Head of caudate nucleus (tissue), 42 donors: ENCODE measurements at regions not wholly inside any gene's neighbourhood (a gene's known extent, or its start where the extent isn't known, plus 50 kb on each side); places are given as distances from the start of the nearest gene placed in this dataset.
"Not testable (repeated sequence)": the region's sequence is repeated elsewhere in the genome, so short reads cannot be mapped to it uniquely, and the experiment has no call there.

Experiments
- DNase-seq, 42 donors: peaks; one replicate each; pipeline versions ENCODE4 v3.0.0 to v3.0.0-alpha.2; 2020 to 2021; ENCODE audit warnings: mixed read lengths in 7 of 42
- intact Hi-C: fragments of 100-400 bp; cut with DNase I; formaldehyde crosslinking; loops from one replicate; pipeline ENCODE4 v1.15.0; 2022

DNA sequence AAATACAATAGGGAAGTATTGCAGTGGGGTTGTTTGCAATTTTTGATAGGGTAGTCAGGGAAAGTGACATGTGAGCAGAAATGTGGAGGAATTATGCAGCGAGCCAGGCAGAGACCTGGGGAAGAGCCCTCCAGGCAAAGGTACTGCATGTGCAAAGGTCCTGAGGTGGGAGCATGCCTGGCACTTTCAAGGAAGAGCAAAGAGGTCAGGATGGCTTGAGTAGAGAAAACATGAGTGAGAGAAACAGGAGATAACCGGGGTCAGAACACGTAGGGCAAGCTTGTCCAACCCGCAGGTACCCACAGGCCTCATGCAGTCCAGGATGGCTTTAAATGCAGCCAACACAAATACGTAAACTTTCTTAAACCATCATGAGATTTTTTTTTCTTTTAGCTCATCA lies 71.0 kb downstream of the COQ2 start:
- DNase-seq: no peak
- intact Hi-C loops: no loop called here

DNA sequence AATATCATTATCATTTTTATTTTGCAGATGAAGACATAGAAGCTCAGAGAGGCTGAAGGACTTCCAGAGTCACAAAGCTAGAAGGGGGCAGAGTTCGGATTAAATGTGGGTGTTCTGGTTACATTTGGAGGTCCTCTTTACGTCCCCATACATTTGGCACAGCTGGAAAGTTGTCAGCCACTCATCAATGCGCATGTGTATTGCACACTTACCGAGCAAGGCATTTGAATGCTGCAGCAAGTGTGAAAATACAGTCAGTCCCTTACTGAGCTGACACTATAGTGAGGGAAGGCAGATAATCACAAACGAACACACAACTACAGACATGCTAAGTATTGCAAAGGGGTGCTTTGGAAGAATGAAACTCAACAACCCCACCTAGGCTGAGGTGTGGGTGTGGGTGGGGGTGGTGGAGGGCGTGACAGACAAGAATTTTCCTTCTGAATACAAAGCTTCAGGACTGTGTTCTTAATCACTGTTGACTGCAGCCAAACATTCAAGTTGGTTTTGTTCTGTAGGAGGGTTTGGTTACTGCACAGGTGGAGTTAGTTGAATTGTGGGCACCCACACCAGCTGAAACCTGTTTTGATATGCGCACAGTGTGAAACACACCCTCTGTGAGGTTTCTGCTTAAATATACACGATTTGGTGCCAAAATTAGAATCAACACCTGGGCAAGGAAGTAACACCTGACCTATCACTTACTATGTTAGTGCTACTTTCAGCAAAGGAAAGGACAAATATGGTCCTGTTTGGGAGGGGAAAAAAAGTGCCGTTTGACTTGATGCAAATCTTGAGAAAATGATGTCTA lies 72.4 kb downstream of the COQ2 start:
- intact Hi-C loops: no loop called here
- no peak for DNase-seq

DNA sequence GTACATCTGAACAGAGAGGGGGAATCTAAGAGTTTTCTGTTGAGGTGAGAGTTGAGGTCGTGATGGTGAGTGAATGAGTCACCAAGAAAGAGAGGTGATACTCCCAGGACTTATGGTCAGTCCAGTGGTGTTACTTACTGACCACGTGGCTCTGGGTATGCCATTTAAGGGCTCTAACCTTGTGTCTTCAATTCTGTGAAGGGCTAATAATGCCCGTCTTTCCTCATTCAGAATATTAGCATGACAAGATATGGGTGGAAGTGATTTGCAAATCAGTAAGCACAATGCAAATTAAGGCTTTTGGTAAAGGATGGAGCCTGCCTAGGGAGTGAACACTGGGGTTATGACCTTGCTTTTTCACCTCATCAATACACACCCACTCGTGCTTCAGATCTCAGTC lies 75.2 kb downstream of the COQ2 start:
- intact Hi-C loops: no loop called here
- no peak for DNase-seq

DNA sequence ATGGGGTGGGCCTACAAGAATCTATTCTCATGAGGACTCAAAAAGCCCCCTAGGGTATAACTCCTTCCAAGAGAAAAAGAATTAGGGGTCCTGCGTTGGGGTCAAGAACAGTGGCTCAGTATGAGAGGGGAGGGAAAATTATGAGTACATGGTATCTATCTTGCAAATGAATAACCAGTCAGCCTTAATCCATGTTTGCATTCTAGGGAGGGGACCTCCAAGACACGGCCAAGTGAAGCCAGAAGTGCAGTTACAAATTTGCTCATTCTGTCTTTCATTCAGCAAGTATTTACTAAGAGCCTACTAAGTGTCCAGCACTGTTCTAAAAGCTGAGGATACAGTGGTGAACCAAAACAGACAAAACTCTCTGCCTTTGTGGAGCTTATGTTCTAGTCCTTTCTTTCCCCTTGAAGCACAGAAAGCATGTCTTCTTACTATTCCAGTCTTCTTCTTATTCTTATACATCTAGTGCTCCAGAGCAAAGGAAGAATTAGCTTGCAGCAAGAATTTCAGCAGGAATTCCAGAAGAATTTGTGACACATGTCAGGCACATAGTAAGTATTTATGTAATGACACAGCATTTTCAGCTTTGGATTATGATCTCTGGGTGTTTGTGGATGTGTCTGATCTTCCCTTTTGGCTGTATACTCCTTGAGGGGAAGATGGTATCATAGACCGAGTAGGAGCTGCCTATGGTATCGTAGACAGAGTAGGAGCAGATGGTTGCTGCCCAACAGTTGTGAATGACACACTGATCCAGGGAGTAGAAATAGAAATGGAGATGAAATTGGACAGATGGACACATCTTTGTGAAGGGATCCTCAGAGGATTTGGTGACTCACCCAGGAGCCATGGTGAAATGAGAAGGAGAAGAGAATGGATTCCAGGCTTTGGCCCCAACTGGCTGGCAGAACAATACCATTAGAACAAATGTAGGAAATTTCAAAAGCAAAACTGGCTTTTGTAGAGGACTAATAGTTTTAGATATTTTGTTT lies 75.9 kb downstream of the COQ2 start:
- intact Hi-C loops: no loop called here
- no peak for DNase-seq

DNA sequence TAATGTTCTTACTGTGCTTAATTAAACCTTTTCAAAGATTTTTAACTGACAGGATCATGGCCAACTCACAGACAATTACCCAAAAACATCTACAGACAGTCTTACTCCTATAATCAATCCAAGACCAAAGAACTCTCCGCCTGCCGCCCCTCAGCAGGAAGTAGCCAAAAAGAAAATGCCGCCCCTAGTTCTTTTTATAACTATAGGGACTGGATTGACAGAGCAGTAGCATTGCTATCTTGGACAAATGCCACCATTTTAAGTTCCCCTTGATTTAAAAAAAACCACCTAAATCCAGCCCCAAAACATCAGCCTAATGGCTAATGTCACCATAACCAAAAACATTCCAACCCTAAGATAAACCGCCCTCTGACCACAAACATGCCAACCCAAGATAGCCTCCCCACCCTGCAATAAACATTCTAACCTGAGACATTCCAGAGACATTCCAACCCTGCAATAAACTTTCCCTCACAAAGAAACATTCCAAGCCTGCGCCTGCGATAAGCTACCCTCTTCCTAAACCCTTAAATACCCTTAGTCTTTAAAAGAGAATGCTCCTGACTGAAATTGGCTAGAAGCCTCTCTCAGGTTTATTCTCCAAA lies 77.0 kb downstream of the COQ2 start:
- no peak for DNase-seq
- intact Hi-C loops: no loop called here

DNA sequence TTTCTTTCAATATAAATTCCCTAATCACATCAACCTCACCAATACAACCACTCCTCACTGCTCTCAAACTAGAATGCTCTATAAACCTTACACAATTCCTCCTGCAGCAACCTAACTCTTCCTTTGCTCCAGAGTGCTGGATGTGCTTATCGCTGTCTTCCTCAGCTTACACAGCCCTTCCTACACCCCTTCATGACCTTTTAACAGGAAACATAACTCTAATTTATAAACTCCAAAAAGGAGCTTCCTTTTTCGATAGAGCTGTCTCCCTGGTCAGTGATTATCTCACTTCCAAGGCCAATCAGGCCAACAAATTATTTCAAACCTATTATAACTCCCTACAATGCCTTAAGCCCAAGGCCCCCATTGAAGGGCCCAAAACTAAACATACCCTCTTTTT lies 78.8 kb downstream of the COQ2 start:
- intact Hi-C loops: no loop called here
- no peak for DNase-seq

DNA sequence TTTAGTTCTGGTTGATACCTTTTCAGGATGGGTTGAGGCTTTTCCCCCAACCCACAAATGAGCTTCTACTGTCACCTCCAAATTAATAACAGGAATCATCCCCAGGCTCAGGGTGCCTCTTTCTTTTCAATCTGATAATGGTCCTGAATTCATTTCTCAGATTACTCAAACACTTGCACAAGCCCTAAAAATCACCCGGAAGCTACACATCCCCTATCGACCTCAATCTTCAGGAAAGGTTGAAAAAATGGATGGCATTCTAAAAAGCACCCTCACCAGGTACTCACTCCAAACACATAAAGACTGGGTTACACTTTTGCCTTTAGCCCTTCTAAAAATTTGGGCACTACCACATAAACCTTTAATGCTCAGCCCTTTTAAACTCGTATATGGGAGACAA lies 79.9 kb downstream of the COQ2 start:
- no peak for DNase-seq

DNA sequence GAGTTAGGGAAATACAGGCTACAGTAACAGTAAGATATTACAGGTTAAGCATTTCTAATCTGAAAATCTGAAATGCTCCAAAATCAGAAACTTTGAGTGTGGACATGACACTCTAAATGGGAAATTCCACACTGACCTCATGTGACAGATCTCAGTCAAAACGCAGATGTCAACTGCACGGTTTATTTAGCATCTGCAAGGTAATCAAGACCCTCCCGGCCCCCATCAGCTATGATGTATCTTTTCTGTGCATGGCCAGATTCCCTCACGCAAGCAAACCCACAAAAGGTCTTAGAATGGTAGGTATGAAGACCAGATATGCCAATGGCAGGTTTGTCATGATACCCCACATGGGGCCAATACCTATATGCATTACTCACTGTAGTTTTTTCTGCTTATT lies 82.8 kb downstream of the COQ2 start:
- intact Hi-C loops: no loop called here
- no peak for DNase-seq

More for the DNA sequence above, 79.9 kb downstream of the COQ2 start:
- intact Hi-C loops: no loop called here

DNA sequence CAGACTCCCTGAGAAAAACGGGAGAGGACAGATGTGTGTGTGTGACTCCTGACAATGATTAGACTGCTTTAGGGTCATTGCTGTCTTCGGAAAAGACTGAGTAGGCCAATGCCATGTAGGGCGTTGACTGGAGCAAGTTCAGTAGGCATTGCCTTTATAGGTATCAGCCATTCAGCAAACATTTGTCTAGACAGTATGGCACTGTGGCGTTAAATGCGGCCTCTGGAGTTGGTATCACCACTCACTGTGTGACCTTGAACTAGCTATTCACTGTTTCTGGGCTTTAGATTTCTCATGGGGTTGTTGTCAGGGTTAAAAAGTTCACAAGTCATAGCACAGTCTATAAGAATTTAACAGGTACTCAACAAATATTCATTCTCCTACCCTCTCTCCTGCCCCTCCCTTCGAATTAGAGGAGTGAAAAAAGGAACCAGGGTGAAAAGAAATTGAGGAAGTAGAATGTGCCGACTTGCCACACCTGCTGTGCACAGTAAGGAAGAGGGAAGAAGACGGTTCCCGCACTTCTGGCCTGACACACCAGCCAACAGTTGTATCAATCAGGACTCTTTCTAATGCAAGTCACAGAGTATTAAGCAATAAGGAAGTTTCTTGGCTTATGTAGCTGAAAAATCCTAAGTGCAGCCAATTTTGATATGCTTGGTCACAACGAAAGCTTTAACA lies 83.2 kb upstream of the PLAC8 start:
- peak in 14 of 42 donors; percentile 6 to 63 (median 26) for DNase-seq
- intact Hi-C loops: no loop called here

DNA sequence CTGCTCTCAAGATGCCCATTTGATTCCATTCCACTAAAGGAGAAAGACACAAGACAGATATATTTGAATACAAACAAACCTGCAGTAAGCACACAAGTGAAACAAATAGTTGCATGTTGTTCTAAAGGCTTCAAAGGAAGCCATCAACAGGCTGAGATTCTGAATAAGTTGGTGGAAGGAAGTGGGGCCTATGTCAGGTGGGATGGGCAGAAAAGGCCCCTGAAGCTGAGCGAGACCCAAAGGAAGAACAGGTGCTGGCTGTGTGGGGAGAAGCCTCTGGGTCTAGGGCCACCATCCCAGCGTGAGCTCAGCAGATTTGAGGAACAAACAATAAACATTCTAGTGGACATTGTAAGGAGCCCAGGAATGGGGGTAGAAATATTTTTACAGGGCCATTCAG lies 82.4 kb upstream of the PLAC8 start:
- intact Hi-C loops: no loop called here

DNA sequence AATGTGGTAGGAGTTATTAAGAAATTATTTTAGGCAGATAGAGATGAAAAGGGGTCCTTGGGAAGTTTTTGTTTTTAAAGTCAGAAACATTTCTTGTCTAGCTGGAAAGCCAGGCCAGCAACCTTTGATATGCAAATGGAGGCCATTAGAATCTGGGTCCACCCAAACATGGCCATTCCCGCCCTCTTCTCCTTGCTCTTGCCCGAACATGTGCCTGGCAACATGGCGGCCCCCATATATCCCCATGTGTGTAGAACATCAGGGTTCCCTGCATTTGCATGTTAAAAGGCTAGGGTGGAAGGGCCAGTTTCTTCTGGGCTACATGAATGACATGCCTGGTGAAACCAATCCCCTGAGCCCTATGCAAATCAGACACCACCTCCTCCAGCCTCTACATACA lies 80.7 kb upstream of the PLAC8 start:
- DNase-seq: no peak

More for the DNA sequence above, 82.4 kb upstream of the PLAC8 start:
- no peak for DNase-seq

DNA sequence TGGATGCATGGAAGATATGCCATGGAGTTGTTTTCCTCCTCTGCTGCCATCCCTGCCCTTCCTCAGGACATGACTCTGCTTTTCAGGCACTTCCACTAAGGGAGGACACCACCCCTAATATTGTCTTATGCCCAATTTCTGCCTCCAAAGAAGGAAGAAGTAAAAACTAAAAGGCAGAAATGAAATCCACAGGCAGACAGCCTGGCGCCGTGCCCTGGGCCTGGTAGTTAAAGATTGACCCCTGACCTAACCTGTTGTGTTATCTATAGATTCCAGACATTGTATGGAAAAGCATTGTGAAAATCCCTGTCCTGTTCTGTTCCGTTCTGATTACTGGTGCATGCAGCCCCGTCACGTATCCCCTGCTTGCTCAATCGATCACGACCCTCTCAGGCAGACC lies 80.1 kb upstream of the PLAC8 start:
- intact Hi-C loops: not testable (repeated sequence)

More for the DNA sequence above, 80.7 kb upstream of the PLAC8 start:
- intact Hi-C loops: no loop called here

DNA sequence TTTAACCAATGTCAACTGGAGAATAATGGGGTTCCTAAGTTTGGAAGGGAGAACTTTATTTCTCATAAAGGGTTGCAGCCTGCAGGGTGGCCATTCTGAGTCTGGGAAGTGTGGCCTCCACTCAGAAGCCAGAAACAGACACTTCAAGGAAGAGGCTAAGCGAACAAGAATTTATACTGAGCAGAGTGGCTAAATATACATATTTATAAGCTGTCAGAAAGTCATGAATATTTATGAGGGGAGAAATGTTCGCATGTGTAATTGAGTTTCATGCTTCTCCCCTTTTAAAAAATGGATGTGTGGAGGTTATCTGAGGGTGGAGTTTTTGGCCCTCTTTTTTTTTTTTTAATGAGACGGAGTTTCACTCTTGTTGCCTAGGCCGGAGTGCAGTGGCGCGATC lies 78.1 kb upstream of the PLAC8 start:
- intact Hi-C loops: no loop called here
- no peak for DNase-seq

More for the DNA sequence above, 80.1 kb upstream of the PLAC8 start:
- peak in 3 of 42 donors; percentile 9 to 48 (median 17) for DNase-seq

DNA sequence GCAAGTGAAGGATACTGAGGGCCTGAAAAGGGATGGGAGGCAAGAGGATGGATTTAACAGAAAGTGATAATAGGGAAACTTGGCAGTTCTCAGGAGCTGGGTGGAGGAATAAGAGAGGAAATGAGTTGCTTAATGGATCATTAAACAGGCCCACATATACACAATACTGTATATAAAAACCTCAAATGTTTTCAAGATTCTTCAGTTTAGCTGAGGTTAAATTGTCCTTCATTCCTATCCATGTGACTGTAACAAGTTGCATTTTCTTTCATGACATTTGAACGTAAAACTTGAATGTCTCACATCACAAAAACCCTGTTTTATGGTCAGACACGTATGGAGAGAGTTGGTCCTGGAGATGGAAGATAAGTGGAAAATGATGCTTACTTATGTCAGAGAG lies 76.5 kb upstream of the PLAC8 start:
- intact Hi-C loops: no loop called here
- no peak for DNase-seq

DNA sequence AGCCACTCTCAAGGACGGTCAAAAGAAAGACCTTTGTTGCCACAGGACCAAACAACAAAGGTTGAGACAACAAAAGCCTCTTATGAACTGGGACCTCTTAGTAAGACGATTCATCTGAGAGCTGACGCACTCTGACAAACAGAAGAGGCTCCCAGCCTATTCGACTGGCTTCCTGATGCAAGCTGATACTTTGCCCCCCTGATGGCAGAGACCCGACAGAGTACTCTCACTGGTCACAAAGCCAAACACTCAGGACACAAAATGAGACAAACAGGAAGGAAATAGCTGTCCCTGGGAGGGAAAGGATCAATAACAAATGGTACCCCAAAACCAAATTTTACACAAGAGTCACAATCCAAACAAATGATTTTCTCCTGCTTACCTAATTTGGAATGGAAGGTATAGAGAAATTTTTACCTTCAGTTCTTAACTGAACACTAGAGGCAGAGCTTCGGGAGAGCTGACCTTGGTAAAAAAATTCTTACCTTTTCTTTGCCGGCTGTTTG lies 75.2 kb upstream of the PLAC8 start:
- intact Hi-C loops: no loop called here
- DNase-seq: no peak

DNA sequence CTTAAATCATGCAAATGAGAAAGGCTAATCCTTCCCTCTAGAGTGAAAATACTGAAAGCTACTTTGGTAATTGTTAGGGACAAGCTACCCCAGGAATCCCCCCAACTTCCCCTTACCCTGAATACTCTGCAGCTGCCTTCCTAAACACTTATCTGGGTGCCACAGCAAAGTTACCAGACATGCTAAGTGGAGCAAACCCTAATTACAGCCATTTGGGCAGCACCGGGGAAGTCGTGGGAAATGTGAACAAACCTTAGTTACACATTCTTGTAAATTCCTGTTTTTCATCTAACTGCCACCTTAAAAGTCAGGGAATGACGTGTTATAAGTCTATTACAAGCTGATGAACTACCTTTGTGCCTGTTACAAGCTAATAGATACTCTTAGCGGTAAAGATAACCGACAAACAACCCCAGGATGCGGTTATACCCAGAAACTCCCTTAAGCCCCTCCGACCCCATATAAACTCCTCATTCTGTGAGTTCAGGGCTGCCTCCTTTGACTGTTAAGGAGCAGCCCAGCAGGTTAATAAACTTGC lies 66.0 kb upstream of the PLAC8 start:
- DNase-seq: no peak

DNA sequence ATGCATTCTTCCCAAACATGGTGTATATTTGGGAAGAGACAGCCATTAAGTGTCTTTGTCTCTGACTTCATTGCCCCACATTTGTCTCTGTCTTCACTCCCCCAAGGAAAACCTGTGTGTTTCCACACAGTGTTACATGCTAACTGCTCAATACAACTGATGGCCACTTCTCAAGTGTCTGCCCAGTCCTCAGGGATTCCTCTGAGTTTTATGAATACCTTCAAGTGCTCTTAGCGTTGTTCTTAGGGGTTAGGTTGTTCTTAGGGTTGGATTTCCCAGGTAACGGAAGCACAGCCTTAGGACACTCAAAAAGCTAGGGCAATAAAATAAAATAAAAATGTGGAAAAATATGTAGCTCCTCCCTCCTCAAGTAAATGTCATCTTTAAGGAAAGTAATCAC lies 64.7 kb upstream of the PLAC8 start:
- intact Hi-C loops: no loop called here
- no peak for DNase-seq

More for the DNA sequence above, 66.0 kb upstream of the PLAC8 start:
- intact Hi-C loops: no loop called here

DNA sequence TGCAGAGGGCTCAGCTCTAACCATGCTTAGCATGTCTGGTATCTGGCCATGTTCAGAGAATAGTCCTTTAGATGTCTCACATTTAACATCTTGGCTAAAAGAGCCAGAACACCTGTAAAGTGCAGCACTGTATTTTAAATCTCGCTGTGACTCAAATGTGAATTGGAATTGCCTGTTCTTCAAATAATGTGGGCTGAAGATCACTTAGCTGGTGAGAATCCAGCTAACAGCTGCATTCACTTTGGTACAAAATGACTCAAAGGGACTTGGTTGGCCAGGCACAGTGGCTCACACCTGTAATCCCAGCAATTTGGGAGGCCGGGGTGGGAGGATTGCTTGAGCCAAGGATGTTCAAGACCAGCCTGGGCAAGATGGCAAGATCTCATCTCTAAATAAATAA lies 63.5 kb upstream of the PLAC8 start:
- intact Hi-C loops: no loop called here
- DNase-seq: no peak

DNA sequence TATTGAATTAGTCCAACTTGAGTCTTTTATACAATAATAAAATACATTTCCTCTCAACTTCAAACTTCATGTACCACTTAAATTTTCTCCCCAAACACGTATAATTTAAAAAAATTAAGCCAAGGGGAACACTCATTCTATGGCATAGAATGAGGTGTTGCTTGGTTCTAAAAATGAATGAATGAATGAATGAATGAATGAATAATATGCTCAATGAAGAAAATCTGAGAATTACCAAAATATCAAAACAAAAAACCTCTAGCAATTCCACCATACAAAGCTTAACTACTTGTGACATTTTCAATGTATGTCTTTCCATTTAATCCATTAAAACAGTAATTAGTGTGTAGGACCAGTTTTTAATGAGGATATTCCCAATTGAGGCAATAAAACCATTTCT lies 62.7 kb upstream of the PLAC8 start:
- intact Hi-C loops: no loop called here
- no peak for DNase-seq
